H1 (cell line): ENCODE measurements at regions not wholly inside any gene's neighbourhood (a gene's known extent, or its start where the extent isn't known, plus 50 kb on each side); places are given as distances from the start of the nearest gene placed in this dataset.

Experiments used
- CHD7 ChIP-seq: fragments of 300-600 bp; sonication (generic); IDR thresholded peaks from 2 replicates; pipeline ENCODE4 v1.7.1; 2012; ENCODE audit warnings: low read length, moderate library complexity, mild to moderate bottlenecking, inconsistent platforms; ENCODE audit not compliant: insufficient replicate concordance
- E2F6 ChIP-seq: IDR thresholded peaks from 2 replicates; pipeline ENCODE4 v1.6.1; 2012; ENCODE audit warnings: inconsistent platforms
- PHF8 ChIP-seq: fragments of 200-600 bp; sonication (generic); conservative IDR thresholded peaks from 2 replicates; pipeline ENCODE4 v1.7.1; 2012; ENCODE audit warnings: low read depth, mild to moderate bottlenecking, inconsistent platforms, low read length, moderate library complexity

GRCh38 chr7:132730105-132730504 lies 153.8 kb upstream of the PLXNA4 start (continued):
- TF ChIP-seq CHD7, result no peak
- TF ChIP-seq PHF8, result no peak
- no peak for TF ChIP-seq E2F6
